Suppressor macrophage (primary cell): ENCODE measurements at regions not wholly inside any gene's neighbourhood (a gene's known extent, or its start where the extent isn't known, plus 50 kb on each side); places are given as distances from the start of the nearest gene placed in this dataset.
A peak's percentile ranks its signal among the peaks of the same experiment; 100 is the strongest.

Source experiments
- DNase-seq, 4 experiments: peaks; one replicate each; pipeline ENCODE4 v3.0.0-alpha.2; 2020 to 2022

DNA sequence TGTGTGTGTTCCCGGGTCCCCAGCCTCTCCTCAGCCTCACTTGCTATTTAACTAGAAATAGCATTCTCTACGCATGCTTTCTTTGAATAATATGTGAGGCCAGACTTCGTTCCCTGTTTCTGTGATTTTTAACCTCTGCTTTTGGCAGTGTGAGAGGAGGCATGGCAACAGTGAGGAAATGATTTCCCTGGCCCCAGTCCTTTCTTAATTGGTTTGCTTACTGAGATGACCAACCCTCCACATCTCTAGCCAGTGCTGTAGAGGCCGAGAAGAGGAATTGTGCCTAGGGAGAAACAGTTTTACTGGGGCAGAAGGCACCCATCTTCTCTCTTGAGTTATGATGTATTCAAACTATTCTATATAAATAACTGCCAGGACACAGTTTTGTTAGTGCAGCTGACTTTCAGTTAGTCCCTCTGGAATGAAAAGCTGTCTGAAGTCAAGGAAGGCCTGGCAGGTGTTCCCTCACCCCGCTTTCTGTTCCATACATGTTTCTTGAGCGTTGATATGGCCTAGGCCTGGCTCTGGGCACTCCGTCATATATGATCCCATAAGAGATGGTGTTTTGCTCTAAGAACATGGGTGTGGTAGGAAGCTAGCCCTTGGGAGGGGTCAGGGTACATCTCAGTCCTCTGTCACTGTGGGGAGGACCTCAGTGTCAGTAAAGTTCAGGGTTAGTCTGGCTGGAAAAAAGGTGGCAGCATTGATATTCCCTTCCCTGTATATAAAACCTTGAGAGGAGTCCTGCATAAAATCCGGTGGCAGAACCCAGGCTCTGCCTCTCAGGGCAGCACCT, 73.7 kb upstream of the NPAS1 start:
- DNase-seq = peak in 1 of 4 experiments; percentile 11

DNA sequence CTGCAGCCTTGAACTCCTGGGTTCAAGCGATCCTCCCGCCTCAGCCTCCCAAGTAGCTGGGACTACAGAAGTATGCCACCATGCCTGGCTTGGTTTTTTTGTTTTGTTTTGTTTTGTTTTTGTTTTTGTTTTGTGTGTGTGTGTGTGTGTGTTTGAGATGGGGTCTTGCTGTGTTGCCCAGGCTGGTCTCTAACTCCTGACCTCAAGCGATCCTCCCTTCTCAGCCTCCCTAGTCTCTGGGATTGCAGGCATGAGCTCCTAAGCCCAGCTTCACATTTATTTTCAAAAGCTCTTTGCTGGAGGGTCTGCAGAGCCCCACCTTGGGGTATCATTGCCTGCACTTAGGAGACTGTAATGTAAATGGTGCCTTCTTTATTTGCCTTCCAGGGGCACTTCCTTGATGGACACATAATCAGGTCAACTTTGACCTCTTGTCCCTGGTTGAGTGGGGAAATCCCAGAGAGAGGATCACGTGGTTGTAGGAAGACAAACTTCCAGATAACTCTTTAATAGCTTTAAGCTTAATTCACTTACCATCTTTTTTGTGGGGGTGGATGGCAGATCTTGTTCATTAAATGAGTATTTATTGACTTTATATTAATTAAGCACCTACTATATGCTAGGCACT, 72.9 kb upstream of the NPAS1 start:
- peak in 2 of 4 experiments; percentile 26 to 37 for DNase-seq

DNA sequence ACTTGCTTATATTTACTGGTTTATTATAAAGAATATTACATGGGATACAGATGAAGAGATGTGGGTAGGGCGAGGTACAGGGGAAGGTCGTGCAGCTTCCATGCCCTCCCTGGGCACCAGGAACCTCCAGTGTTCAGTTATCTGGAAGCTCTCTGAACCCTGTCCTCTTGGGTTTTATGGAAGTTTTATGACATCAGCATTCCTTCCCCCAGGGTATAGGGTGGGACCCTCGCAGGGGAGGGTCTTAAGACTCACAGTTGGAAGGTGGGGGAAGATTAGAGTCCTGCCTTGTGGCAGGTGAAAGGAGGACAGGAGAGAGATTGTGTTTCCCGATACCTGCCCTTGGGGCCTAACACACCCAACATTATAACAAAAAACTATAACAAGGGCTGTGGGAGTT, 71.8 kb upstream of the NPAS1 start:
- no peak for DNase-seq

DNA sequence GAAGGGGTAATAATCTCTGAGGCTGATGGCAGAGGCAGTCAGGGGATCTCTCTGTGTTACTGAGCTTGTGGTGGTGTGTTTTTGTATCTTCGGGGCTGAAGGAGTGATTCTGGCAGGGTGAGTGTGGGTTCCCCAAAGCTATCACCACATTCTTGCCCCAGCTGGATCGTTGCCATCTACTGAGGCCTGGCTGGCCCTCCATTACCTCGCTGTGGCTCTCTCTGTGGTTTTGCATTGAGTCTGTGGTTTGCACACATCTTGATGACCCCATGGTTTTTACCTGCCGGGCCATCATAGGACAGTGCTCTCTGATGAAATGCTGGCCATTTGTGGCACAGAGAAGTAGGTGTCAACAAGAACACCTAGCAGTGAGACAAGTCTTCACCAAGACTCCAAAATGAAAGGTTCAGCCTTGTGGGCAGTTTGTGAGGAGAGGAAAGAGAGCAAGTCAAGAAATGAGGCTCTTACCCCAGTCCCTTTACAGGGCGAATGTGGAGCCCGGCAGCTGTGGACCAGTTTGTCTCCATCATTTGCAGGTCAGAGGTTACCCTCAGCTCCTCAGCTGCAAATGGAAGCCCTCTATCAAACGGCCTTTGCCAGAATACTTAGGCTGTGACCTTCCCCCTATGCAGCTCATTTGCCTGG, 69.0 kb upstream of the NPAS1 start:
- DNase-seq = no peak

DNA sequence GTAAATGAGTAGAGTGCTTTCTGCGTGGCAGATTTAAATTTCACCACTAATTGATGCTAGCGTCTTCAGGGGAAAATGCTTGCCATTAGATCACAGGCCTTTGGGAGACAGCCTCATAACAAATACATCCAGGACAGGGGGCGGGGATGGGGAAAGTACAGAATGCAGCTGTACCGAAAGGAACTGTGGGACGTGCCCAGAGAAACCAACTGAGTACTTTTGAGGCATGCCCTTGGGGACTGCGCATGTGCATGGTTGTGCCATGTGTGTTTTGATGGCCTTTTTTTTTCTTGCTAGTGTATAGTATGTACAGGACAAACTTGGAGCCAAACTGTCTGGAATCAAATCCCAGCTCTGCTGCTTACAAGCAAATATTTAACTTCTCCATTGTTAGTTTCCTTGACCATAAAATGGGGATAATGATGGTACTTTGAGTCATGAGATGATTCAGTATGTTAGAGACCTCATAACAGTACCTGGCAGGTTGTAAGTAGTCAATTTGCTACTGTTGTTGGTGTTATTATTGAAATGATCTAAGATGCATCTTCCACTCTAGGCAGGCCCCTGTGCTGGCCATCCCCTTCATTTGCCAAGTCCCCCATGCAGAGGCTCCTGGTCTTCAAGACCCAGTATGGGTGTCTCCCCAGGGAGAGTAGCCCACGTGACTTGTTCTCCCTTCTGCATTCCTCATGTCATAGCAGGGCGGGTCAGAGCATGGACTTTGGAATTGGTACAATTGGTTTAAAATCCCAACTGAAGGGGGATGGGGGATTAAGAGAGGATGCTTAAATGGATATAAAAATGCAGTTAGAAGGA, 68.3 kb upstream of the NPAS1 start:
- no peak for DNase-seq

DNA sequence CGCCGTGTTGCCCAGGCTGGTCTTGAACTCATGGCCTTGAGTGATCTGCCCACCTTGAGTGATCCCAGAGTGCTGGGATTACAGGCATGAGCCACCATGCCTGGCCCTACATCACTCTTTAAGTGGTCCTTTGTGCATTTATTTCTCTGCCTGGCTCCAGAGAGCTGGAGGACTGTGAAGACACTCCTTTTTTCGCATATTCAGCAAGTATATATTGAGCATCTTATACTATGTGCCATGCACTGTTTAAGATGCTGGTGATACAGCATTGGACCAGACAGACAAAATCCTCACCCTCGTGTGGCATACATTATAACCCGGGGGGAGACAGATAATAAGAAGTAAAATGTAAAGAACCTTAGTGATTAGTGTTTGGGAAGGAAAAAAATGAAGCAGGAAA, 66.8 kb upstream of the NPAS1 start:
- DNase-seq = no peak

DNA sequence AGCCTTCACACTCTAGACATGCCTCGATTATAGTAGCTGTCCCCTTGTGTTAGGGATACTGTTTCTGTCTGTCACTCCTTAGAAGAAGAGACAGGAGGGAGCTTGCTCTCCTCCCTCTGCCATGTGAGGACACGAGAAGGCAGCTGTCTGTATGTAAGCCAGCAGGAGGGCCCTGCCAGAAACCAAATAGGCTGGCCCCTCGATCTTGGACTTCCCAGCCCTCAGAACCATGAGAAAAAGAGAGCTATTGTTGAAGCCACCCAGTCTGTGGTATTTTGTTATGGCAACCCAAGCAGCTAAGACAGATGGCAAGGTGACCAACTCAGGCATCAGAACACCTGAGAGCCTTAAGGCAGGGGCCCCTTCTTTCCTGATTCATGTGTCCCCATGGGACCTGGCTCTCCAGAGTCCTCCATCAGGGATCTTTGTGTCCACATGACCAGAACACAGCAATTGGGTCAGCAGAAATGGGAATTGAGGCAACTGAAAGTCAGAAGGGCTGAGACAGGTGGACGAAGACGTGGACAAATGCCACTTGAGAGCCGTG, 65.6 kb upstream of the NPAS1 start:
- DNase-seq = no peak

DNA sequence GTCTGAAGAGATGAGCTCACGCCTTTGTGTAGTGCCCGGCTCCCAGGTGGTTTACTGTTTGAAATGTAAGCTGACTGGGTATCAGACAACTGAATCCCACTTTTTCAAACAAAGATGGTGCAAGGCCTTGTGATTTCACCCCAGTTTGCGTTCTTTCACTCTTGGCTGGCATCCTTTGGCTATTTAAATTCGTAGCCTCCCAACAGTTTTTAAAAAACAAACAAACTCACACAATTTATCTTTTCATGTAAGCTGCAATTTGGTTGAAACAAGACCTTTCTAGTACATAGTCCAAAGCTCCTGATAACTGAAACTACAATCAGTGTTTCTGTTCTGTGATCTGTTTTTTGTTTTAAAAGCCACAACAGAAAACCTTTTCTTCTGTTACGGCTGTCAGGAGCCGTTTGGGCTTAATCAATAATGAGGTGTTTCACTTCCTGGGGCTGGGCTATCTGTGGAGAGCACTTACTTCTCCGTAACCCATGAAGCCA, 65.1 kb upstream of the NPAS1 start:
- no peak for DNase-seq

DNA sequence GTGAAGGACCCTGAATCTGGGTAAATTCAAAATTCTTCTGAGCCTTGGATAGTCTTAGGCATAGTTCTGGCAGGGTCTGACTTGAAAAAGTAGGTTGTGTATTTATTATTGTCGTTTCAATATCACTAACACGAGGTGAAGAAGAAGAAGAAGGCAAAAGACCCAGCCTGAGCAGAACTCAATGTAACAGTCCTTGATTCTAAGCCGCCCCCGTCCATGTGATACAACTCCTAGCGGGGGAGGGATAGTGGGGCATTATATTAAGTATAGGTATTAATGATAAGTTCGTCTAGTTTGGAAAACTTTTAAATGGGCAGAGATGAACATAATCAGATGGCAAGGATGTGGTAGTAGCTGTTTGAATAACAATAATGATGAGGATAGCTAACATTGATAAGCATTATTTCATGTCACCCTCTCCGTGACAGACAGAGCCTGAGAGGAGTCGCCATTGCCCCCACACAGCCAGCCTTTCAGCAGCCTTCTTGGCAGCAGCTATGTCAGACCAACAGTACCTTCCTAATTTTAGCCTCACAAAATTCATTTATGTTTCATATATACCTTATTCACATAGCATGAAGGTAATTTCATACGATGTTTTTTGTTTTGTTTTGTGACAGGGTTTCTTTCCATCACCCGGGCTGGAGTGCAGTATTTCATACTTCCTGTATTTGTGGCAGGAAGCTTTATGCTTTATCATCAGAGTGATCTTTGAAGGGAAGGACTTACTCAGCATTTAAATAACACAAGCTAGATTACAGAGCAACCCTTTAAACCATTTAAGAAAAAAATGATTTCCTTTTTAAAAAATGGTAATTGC, 64.4 kb upstream of the NPAS1 start:
- DNase-seq = peak; percentile 53 to 80 (median 64)

DNA sequence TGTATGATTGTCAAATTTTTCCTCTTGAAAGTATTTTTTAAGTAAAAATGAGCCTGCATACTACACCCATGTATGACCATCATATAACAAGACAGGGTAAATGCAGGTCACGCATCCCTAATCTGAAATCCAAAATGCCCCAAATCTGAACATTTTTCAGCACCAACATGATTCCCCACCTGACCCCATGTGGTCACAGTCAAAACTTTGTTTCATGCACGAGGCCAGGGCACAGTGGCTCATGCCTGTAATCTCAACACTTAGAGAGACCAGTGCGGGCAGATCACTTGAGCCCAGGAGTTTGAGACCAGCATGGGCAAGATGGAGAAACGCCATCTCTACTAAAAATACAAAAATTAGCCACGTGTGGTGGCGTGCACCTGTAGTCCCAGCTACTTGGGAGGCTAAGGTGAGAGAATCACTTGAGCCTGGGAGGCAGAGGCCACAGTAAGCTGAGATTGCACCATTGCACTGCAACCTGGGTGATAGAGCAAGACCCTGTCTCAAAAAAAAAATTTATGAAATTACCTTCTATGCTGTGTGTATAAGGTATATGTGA, 63.7 kb upstream of the NPAS1 start:
- DNase-seq = no peak

DNA sequence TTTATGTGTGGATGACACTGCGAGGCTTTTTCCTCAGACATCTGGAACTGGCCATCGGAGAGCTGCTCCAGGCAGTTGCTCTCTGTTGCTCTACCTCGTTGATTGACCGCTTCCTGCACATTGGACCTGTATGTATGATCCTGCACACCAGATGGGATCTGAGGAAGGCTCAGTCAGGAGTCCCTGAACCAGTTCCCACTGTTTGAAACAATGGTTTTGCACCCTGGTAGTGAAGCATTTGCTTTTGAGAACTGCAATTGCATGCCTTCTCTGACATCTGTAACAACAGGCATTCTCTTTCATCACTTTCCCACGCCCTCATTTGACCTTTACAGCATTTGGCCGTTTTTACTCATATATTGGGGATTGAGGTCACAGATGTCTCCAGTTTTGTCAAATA, 61.1 kb upstream of the NPAS1 start:
- DNase-seq = peak; percentile 60 to 73 (median 71)

DNA sequence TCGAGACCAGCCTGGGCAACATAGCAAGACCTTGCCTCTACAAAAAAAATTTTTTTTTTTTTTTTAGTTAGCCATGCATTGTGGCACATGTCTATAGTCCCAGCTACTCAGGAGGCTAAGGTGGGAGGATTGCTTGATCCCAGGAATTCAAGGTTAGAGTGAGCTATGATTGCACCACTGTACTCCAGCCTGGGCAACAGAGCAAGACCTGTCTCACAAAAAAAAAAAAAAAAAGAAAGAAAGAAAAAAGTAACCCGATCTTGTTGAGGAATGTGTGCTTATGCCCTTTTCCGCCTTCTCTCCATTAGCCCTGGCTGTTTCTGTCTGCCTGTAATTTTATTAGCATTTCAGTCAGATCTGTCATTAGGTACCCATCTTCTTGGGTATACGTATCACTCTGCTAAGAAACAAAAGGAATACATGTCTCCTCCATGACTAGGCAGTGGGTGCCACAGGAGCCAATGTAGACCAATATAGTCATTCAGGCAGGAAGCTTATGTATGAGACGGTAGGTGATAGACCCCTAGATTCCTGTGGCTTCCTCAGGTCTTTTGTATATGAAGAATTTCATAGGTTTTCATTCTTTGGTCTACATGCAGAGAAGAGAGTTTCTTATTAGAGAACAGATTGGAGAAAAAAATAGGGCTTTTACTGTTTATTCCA, 59.6 kb upstream of the NPAS1 start:
- no peak for DNase-seq

DNA sequence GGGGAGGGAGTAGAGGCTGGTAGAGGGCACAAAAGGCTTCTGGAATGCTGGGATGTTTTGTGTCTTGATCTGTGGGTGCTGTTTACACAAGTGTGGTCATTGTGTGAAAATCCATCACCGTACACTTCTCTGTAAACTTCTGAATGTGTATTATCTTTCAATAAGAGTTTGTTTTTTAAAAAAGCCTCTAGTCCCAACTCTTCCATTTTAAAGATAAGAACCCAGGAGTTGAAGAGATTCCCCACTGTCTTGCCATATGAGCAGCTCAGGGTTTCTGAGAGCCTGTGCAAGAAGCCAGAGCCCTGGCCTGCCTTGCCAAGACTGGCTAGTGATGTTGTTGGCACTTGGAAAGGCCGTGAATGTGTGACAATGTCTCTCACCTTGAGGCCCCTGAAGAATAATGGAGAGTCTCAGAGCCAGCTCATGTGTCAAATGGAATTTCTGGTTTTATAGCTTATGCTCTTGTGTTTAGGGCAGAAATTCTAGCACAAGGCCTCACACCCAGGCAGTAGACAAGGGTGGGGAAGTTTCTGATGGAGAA, 57.5 kb upstream of the NPAS1 start:
- no peak for DNase-seq

DNA sequence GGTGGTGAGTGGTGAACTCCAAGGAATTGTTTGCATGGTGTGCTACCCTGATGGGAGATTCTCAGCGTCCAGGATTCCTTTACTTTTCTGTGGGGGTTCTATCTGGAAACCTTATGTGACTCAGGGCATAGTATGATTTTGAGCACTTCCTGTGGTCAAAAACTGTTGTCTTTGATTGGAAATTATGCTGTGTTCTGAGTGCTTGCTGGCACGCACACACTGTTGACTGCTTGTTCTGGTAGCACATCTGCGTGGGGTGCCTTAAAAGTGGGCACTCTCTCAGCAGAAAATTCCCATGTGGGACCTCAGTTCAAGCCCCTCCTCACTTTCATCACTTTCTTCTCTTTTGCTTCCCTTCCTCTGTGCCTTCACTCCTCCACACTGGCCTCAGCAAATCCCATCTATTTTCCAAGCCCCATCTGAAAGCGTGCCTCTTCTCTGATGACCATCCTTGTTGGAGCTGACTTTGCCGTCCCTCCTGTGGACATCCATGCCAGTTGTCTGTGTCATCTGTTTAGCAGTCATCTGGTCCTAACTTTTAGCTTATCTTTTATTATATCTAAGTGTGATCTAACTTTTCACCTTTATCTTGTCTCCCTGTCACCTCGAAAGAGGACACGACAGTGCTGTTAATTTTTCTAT, 56.4 kb upstream of the NPAS1 start:
- no peak for DNase-seq

DNA sequence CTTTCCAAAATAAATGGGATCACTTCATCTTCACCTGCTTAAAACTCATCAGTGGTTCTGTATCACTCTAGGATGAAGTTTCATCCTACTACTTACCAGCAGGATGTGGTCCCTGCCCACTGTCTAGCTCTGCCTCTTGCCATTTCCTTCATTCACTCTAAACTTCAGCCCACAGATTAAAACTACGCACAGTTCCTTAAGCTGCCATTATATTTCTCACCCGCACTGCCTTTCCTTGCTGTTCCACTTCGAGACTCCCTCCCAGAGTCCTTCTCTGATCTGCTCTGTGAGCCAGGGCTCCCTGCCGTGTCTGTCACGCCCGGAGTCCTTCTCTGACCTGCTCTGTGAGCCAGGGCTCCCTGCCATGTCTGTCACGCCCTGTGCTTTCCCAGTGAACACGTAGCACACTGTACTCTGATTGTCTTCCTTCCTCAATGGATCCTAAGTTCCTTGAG, 52.0 kb upstream of the NPAS1 start:
- no peak for DNase-seq
